Prostate gland (tissue), 2 donors: ENCODE measurements at regions not wholly inside any gene's neighbourhood (a gene's known extent, or its start where the extent isn't known, plus 50 kb on each side); places are given as distances from the start of the nearest gene placed in this dataset.

Experiments used
- CTCF ChIP-seq, 4 experiments: fragments of 200-600 bp in 2 of 4; fragments of 450-650 bp in 2 of 4; sonication (generic) in 2 of 4; IDR thresholded peaks; 1 replicate in 3 of 4; 2 replicates in 1 of 4; pipeline ENCODE4 v1.5.1; 2016 to 2019; ENCODE audit warnings: antibody characterized with exemption in 4 of 4, mild to moderate bottlenecking in 2 of 4, moderate library complexity in 2 of 4
- POLR2A ChIP-seq: fragments of 450-650 bp; IDR thresholded peaks from one replicate; pipeline ENCODE4 v1.6.1; 2016; ENCODE audit warnings: antibody characterized with exemption, mild to moderate bottlenecking

GRCh38 chr4:128630871-128631270 is 178.6 kb upstream of the JADE1 start:
- TF ChIP-seq CTCF (IDR thresholded peaks at IDR 0.05) (no peak), POLR2A (no peak)
